D721Med (cell line): ENCODE measurements at regions not wholly inside any gene's neighbourhood (a gene's known extent, or its start where the extent isn't known, plus 50 kb on each side); places are given as distances from the start of the nearest gene placed in this dataset.

Source experiments
- DNase-seq: peaks from one replicate; pipeline ENCODE4 v3.0.0; 2011; ENCODE audit warnings: low spot score; ENCODE audit not compliant: insufficient read length
- FAIRE-seq: peaks from 2 replicates; lab custom pipeline; 2011; peaks lifted over from hg19 to GRCh38; lab: Jason Lieb, UNC
- CTCF ChIP-seq: IDR thresholded peaks from 2 replicates; pipeline ENCODE4 v1.5.1; 2012; ENCODE audit warnings: mild to moderate bottlenecking, control low read depth; ENCODE audit not compliant: insufficient read depth; ENCODE audit errors: missing control alignments

GRCh38 chr1:222079566-222079965 is 337.7 kb upstream of the DUSP10 start:
- no peak for TF ChIP-seq CTCF
- no peak for DNase-seq
- peak; percentile 6 for FAIRE-seq

GRCh38 chr1:222077206-222077605 is 335.3 kb upstream of the DUSP10 start:
- FAIRE-seq: no peak

GRCh38 chr1:222074317-222074716 is 332.4 kb upstream of the DUSP10 start:
- FAIRE-seq (no peak), DNase-seq (no peak)
- no peak for TF ChIP-seq CTCF

More at GRCh38 chr1:222077206-222077605, 335.3 kb upstream of the DUSP10 start:
- no peak for TF ChIP-seq CTCF
- DNase-seq: no peak

- DNase-seq: no peak
- no peak for TF ChIP-seq CTCF
- FAIRE-seq: no peak
Observed at GRCh38 chr1:222073307-222073995, 331.6 kb upstream of the DUSP10 start.

- TF ChIP-seq CTCF: no peak
- FAIRE-seq (no peak), DNase-seq (no peak)
Observed at GRCh38 chr1:222071387-222071786, 329.5 kb upstream of the DUSP10 start.

GRCh38 chr1:222068937-222069336 is 327.0 kb upstream of the DUSP10 start:
- no peak for FAIRE-seq
- no peak for DNase-seq
- TF ChIP-seq CTCF: no peak

GRCh38 chr1:222068101-222068500 is 326.2 kb upstream of the DUSP10 start:
- no peak for FAIRE-seq
- no peak for TF ChIP-seq CTCF
- no peak for DNase-seq
